Left renal pelvis (tissue), 4 donors: ENCODE measurements at regions not wholly inside any gene's neighbourhood (a gene's known extent, or its start where the extent isn't known, plus 50 kb on each side); places are given as distances from the start of the nearest gene placed in this dataset.
"Not testable (repeated sequence)": the region's sequence is repeated elsewhere in the genome, so short reads cannot be mapped to it uniquely, and the experiment has no call there.

ENCODE experiments used
- DNase-seq, 4 donors: peaks; one replicate each; pipeline ENCODE4 v3.0.0-alpha.2; 2013; ENCODE audit warnings: low read depth in 4 of 4, low spot score in 3 of 4

- no peak for DNase-seq
Measured at GRCh38 chr2:4024605-4025004, 321.2 kb downstream of the DCDC2C start.

GRCh38 chr2:4029081-4029480 lies 325.7 kb downstream of the DCDC2C start:
- no peak for DNase-seq

- no peak for DNase-seq
Measured at GRCh38 chr2:4039896-4040295, 336.5 kb downstream of the DCDC2C start.

GRCh38 chr2:4047961-4048891 lies 344.9 kb downstream of the DCDC2C start:
- DNase-seq = no peak

- no peak for DNase-seq
Measured at GRCh38 chr2:4049463-4049862, 346.1 kb downstream of the DCDC2C start.

GRCh38 chr2:4053769-4054493 lies 350.6 kb downstream of the DCDC2C start:
- DNase-seq = no peak

GRCh38 chr2:4066217-4066616 lies 362.8 kb downstream of the DCDC2C start:
- no peak for DNase-seq

GRCh38 chr2:4073026-4073569 lies 369.7 kb downstream of the DCDC2C start:
- no peak for DNase-seq

GRCh38 chr2:4077017-4077416 lies 373.6 kb downstream of the DCDC2C start:
- no peak for DNase-seq

- no peak for DNase-seq
Measured at GRCh38 chr2:4085186-4085585, 381.8 kb downstream of the DCDC2C start.

GRCh38 chr2:4090668-4091630 lies 387.6 kb downstream of the DCDC2C start:
- no peak for DNase-seq

GRCh38 chr2:4091869-4092268 lies 388.5 kb downstream of the DCDC2C start:
- DNase-seq = no peak

GRCh38 chr2:4094743-4095142 lies 391.4 kb downstream of the DCDC2C start:
- no peak for DNase-seq

- DNase-seq = no peak
Measured at GRCh38 chr2:4096978-4097766, 393.8 kb downstream of the DCDC2C start.

GRCh38 chr2:4098137-4098536 lies 394.8 kb downstream of the DCDC2C start:
- DNase-seq = no peak

GRCh38 chr2:4101936-4102335 lies 398.6 kb downstream of the DCDC2C start:
- no peak for DNase-seq

GRCh38 chr2:4107179-4107578 lies 403.8 kb downstream of the DCDC2C start:
- no peak for DNase-seq

- DNase-seq = no peak
Measured at GRCh38 chr2:4110273-4110672, 406.9 kb downstream of the DCDC2C start.

- not testable (repeated sequence) for DNase-seq
Measured at GRCh38 chr2:4115435-4115834, 412.1 kb downstream of the DCDC2C start.

GRCh38 chr2:4122726-4123125 lies 419.4 kb downstream of the DCDC2C start:
- DNase-seq = no peak
